T47D (cell line): ENCODE measurements at regions not wholly inside any gene's neighbourhood (a gene's known extent, or its start where the extent isn't known, plus 50 kb on each side); places are given as distances from the start of the nearest gene placed in this dataset.

Experiments used
- DNase-seq, 2 experiments: peaks; one replicate each; pipeline versions ENCODE4 v3.0.0 to v3.0.0-alpha.2; 2011 to 2012; ENCODE audit warnings: low read depth in 1 of 2, low spot score in 1 of 2
- JUND ChIP-seq: IDR thresholded peaks from 2 replicates; pipeline ENCODE4 v1.6.1; 2012; ENCODE audit warnings: low read depth
- in situ Hi-C: cut with HindIII; loops from 2 replicates; pipeline ENCODE4 v1.10.0; 2016; ENCODE audit warnings: low sequenced_read_pairs, low pct_unique_long_range_greater_than_20kb

DNA sequence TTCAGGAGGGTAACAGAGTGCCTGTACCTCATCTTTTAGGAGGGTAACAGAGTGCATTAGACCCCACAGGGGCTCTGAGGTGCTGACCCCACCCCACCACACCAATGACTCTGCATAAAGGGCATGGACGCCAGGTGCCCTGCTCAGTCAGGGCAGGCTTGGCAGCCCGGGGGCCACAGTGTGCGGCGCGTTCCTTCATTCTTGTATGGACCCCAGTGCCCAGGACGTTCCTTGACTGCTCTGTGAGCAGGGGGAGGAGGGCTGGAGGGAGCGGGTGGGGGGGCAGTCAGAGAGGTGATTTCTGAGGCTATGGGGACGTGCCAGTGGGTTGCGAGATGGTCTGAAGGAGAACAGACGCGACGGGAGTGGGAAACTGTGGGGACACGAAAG is 168.7 kb upstream of the NCK2 start:
- no peak for DNase-seq
- TF ChIP-seq JUND: no peak
- in situ Hi-C loops: no loop called here

DNA sequence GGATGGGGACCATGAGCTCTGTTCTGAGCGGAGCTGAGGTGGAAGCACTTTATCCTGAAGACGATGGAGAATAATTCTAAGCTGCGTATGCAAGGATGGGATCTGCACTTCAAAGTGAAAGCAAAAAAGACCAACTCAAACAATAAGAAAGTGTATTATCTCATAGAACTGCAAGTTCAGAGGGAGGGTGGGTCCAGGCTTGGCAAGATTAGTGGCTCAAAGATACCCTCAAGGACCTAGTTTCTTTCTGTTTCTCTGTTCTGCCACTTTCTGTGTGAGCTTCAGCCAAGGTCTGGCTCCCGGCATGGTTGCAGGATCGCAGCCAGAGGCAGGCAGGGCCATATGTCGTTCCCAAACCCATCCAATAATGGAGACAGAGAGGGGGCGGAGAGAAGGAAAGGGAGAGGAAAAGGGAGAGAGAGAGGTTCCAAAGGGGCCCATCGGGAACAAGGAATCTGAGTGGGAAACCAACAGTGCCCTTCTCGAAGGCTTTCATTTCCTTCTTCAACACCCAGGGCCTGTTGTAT is 169.2 kb upstream of the NCK2 start:
- no peak for DNase-seq
- in situ Hi-C loops: no loop called here

DNA sequence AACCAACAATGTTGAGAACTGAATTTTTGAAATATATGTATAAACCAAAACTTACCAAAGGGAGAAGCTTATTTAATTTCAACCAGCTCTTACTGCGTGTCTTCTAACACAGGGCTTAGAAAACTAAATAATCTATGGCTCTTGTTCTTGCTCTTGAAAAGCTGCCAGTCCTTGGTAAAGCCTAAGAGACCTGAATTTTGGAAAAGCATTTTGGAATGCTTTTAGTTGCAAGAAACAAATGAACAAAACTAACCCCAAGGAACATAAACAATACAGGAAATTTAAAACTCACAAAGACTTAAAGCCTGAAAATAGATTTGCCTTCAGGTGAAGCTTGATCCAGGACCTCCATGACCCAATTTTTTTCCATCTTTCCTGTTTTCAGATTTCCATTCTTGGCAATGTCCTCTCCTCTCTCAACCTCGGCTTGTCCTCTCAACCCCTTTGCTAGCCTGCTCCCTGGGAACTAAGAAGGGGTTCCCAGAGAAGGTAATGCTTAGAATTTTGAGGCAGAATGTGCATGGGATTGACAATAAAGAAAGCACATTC is 169.8 kb upstream of the NCK2 start:
- in situ Hi-C loops: no loop called here
- TF ChIP-seq JUND: no peak
- no peak for DNase-seq

More for the DNA sequence above, 169.2 kb upstream of the NCK2 start:
- no peak for TF ChIP-seq JUND

GRCh38 chr2:105573910-105574655 is 170.6 kb upstream of the NCK2 start:
- no peak for TF ChIP-seq JUND
- DNase-seq: no peak
- in situ Hi-C loops: no loop called here

DNA sequence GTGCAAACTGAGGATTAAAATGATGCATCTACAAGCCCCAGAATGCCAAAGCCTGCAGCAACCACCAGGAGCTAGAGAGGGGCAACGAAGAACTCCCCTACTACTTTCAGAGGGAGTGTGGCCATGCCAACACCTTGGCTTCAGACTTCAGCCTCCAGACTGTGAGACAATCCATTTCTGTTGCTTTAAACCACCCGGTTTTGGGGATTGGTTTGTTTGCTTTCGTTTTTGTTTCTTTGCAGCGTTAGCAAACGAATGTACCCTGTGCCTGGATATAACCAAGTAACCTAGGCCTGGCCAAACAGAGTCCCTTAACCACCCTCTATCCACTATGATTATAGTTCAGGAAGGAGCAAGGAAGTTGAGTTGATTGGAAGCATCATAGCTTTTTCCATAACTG is 171.2 kb upstream of the NCK2 start:
- DNase-seq: no peak
- TF ChIP-seq JUND: no peak
- in situ Hi-C loops: no loop called here

DNA sequence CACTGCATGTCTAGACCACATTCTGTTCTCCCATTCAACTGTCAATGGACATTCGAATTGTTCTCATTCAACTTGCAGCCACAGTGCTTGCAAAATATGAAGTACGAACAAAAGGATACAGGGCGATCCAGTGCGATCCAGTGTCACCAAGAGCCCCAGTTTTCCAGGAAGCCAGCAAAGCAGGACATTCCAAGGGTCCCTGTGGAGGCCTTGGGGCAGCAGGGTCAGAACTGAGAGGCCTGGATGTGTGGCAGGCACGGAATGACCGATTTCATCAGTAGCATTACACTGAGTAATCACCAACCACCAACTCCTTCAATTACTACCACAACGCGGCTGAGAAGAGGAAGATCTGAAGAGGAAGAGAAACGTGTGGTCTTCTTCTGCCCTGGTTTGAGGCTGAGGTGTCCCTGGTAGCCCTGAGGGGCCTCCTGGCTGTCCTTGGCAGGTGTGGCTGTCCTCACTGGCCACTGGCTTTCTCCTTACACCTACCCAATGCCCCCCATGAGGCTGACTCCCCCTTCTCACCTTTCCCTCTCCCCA is 172.7 kb upstream of the FHL2 start:
- no peak for DNase-seq
- in situ Hi-C loops: no loop called here
- TF ChIP-seq JUND: no peak

DNA sequence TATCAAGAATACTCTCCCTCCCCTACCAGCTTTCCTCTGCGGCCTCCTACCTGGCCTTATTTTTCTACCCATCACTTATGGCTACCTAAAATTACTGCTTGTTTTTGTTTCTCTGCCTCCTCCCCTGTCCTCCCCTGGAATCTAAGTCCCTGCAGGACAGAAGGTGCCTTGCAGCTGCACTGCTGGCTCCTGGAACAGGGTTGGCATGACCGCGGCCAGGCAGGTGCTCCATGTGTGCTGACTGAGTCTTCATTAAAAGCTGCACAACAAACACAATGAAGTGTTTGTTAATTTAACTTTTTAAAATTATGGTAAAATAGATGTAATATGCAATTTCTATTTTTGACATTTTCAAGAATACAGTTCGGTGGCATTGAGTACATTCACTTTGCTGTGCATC is 171.9 kb upstream of the FHL2 start:
- no peak for DNase-seq
- no peak for TF ChIP-seq JUND
- in situ Hi-C loops: no loop called here

DNA sequence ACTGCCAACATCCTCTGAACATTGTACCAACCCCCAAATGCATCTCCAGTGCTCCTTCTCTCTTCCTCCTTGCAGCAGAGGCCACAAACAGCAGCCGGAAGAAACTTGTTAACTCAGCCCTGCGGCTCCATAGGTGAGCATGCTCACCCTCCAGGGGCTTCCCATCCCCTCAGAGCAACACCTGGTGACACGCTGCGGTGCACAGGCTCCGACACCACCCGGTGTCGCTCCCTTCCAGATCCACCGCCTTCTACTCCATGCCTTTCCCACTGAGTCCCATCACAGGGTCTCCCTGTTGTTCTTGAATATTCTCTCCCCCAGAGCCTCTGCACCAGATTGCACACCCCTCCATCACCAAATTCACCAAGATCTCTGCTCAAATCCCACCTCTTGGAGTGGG is 171.5 kb upstream of the FHL2 start:
- in situ Hi-C loops: no loop called here
- DNase-seq: no peak
- TF ChIP-seq JUND: no peak

DNA sequence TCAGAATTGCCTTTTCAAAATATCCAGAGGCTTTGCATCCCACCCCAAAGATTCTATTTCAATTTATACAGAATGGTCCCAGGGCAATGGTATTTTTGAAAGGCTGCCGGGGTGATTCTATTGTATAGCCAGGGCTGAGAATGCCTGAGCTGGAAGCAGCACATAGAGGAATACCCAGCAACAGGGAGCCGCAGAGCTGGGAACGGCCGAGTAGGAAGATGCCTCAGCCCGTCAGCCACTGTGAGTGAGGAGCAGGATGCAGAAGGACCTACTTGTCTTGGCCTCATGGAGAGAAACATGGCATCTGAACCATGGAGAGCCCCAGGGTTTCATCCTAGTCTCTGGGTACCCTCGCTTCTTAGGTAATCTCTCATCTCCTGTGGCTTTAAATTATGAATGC is 170.8 kb upstream of the FHL2 start:
- no peak for TF ChIP-seq JUND
- in situ Hi-C loops: no loop called here
- no peak for DNase-seq

DNA sequence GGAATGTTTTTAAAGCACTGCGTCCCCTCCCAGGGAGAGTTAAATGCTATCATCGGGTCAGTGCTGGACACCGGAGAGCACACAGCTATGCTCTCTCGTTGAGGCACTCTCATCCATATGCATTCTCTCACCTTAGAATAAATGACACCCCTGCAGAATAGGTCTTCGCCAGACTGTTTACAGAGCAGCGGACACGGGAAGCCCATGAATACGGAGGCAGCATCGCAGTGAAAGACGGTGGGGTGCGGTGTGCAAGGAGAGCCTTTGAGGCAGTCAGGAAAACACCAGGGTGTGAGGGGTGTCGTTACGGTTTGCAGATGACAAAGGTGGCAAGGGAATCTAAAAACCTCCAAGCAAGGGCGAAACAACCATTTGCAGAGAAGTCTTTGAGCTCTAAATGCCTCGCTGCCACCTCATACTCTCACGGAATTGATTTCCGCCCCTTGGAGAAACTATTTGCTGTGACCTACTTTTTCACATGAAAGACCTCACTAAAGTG is 169.2 kb upstream of the FHL2 start:
- TF ChIP-seq JUND: no peak
- in situ Hi-C loops: no loop called here
- DNase-seq: no peak

- DNase-seq: no peak
- in situ Hi-C loops: no loop called here
- TF ChIP-seq JUND: no peak
Measured at GRCh38 chr2:105563000-105563719, 164.3 kb upstream of the FHL2 start.

DNA sequence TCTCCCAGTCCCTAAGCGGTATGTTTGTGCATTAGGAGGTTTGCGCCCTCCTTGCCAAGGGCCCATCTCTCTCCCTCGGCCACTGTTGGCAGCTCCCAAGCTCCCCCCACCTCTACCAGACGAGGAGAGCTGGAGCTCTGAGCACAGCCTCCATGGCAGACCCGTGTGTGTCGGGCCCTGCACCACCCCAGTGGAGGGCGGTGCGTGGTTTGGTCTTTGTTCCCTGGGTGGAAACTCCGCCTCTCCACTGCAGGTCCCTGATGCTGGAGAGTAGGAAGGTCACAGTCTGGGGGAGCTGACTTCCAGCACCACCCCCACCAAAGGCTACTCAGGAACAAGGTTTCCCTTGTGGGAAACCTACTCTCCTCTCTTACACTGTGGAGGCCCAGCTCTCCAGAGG is 162.6 kb upstream of the FHL2 start:
- DNase-seq: no peak
- TF ChIP-seq JUND: no peak
- in situ Hi-C loops: no loop called here

GRCh38 chr2:105560157-105560556 is 161.3 kb upstream of the FHL2 start:
- in situ Hi-C loops: no loop called here
- DNase-seq: no peak
- TF ChIP-seq JUND: no peak
